ENCODE measurements at regions not wholly inside any gene's neighbourhood (a gene's known extent, or its start where the extent isn't known, plus 50 kb on each side); places are given as distances from the start of the nearest gene placed in this dataset.

DNA sequence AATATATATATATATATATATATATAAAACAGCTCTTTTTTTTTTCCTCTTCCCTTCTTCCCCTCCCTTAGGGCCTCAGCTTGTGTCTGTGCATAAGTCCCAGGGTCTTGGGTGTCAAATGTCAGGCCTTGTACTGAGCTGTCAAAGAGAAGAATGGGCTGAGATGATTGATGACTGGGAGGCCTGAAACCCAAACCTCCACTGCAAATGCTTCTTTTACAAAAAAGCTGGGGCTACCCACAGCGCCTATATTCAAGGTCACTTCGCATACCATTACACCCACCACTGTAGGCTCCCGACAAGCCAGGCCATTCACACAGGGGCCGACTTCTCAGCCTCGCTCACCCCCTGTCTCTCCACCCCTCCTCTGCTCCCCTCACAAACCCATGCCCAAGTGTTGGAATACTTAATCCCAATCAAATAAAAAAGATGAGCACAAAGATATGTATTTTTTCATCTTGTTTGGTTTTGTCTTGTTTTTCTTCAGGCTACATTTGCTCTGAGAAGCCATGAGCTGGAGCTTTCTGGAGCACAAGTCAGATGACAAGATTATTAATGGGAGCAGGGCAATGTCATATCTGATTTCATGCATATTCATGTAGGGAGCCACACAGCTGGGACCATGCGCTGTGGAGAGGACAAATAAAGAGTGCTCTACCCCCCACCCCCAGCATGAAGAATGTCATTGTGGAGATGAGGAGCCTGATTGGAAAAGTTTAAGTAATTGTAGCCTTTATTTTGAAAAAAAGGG, 614.4 kb upstream of the NR2F2 start:
- ATAC-seq (ENCODE audit: low FRiP score) (no peak), DNase-seq (no peak)
- intact Hi-C loops (cut with DNase I): loop anchor here in 1 of 2 donors (10.0 kb wide), 1 partner anchor 91 kb away; no protein-coding TSS in a partner anchor
- Histone ChIP-seq H3K36me3 (ENCODE audit: control insufficient read depth in 1 of 2, insufficient read depth in 2 of 2, low read length in 1 of 2) (no peaks in the 10 kb centered on the region), H3K27me3 (ENCODE audit: control insufficient read depth in 1 of 2, insufficient read depth in 2 of 2, low read length in 1 of 2) (no peaks in the 10 kb centered on the region), H3K9me3 (ENCODE audit: control insufficient read depth, low read length) (no peaks in the 10 kb centered on the region), H3K27ac (ENCODE audit: low read depth in 1 of 2, low read length in 2 of 2) (no peak overlapping the region), H3K4me3 (ENCODE audit: low read length in 2 of 2) (no peak overlapping the region), H3K4me1 (ENCODE audit: control insufficient read depth in 1 of 2, insufficient read depth in 2 of 2, low read length in 2 of 2) (peaks cover 8% of the 10 kb centered on the region in 2 donors)
- WGBS, 2 donors: 87 to 93% methylated on average over 6 of the region's 6 CpGs

DNA sequence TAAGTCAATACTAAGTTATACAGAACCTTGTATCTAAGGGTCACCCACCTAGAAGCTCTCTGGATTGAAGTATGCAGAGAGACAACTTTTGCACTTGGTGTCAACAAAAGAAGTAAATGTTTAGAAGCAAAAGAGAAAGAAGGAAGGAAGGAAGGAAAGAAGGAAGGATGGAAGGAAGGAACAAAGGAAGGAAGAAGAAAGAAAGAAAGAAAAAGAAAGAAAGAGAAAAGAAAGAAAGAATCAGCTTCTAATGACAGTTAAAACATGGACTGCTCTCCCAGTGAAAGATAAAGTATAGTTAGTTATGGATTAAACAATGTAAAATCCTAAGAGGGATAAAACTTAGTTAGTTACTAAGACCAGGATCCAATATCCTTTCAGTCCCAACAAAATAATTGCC, 613.8 kb upstream of the NR2F2 start:
- H3K27me3 ChIP-seq (ENCODE audit: control insufficient read depth in 1 of 2, insufficient read depth in 2 of 2, low read length in 1 of 2): no peaks in the 10 kb centered on the region
- ATAC-seq (ENCODE audit: low FRiP score) (no peak), DNase-seq (no peak)
- H3K4me1 ChIP-seq (ENCODE audit: control insufficient read depth in 1 of 2, insufficient read depth in 2 of 2, low read length in 2 of 2): peaks cover 8% of the 10 kb centered on the region in 2 donors
- H3K9me3 ChIP-seq (ENCODE audit: control insufficient read depth, low read length): no peaks in the 10 kb centered on the region
- no peaks in the 10 kb centered on the region for H3K36me3 ChIP-seq (ENCODE audit: control insufficient read depth in 1 of 2, insufficient read depth in 2 of 2, low read length in 1 of 2)
- intact Hi-C loops (cut with DNase I): loop anchor here in 1 of 2 donors (10.0 kb wide), 1 partner anchor 92 kb away; no protein-coding TSS in a partner anchor
- no peak overlapping the region for H3K27ac ChIP-seq (ENCODE audit: low read depth in 1 of 2, low read length in 2 of 2)
- H3K4me3 ChIP-seq (ENCODE audit: low read length in 2 of 2): no peak overlapping the region

GRCh38 chr15:95718441-95718840, 612.1 kb upstream of the NR2F2 start:
- peak; percentile 54 to 77 for DNase-seq
- ATAC-seq (ENCODE audit: low FRiP score): peak; percentile 68
- peaks cover 6 to 8% of the 10 kb centered on the region in 2 donors for H3K4me1 ChIP-seq (ENCODE audit: control insufficient read depth in 1 of 2, insufficient read depth in 2 of 2, low read length in 2 of 2)
- intact Hi-C loops (cut with DNase I): loop anchor here in 1 of 2 donors (10.0 kb wide), 1 partner anchor 94 kb away; no protein-coding TSS in a partner anchor
- H3K4me3 ChIP-seq (ENCODE audit: low read length in 2 of 2): no peak overlapping the region
- no peaks in the 10 kb centered on the region for H3K9me3 ChIP-seq (ENCODE audit: control insufficient read depth, low read length)
- peak overlapping the region in 1 of 2 donors; percentile 76 for H3K27ac ChIP-seq (ENCODE audit: low read depth in 1 of 2, low read length in 2 of 2)
- H3K27me3 ChIP-seq (ENCODE audit: control insufficient read depth in 1 of 2, insufficient read depth in 2 of 2, low read length in 1 of 2): no peaks in the 10 kb centered on the region
- WGBS, 2 donors: 29 to 46% methylated on average over 7 of the region's 7 CpGs
- no peaks in the 10 kb centered on the region for H3K36me3 ChIP-seq (ENCODE audit: control insufficient read depth in 1 of 2, insufficient read depth in 2 of 2, low read length in 1 of 2)

DNA sequence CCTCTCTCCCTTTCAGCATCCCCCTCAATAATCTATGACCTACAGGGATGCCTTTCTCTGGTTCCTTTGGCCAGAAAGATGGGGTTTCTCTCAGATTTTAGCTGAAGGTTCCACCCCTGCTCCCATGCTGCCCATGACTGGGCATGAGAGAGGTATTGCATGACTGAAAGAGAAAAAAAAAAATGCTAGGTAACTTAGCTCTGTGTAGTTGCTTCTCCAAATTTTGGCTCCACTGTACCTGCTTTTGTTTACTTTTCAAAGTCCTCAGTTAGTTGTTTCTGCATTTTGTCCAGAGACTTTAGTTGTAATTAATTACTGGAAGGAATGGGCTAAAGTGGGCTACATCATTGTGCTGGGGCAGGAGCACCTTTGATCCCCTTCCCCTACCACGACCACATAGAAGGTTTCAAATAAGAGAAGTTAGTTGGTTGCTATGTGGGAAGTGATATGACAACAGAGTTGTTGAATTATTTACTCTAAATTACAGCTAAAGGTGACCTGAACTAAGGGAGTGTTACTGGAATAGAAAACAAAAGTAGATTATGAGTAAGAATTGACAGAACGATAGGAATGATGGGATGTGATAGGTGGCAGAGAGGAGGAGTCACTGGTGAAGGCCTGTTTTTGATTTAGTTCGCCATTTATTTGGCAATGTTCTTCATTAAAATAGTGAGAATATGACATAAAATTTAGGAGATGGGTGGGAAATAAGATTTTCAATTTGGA, 605.4 kb upstream of the NR2F2 start:
- ATAC-seq (ENCODE audit: low FRiP score) (no peak), DNase-seq (no peak)
- no peak overlapping the region for H3K27ac ChIP-seq (ENCODE audit: low read depth in 1 of 2, low read length in 2 of 2)
- no peaks in the 10 kb centered on the region for H3K4me1 ChIP-seq (ENCODE audit: control insufficient read depth in 1 of 2, insufficient read depth in 2 of 2, low read length in 2 of 2)
- intact Hi-C loops (cut with DNase I): no loop called here
- no peaks in the 10 kb centered on the region for H3K27me3 ChIP-seq (ENCODE audit: control insufficient read depth in 1 of 2, insufficient read depth in 2 of 2, low read length in 1 of 2)
- no peak overlapping the region for H3K4me3 ChIP-seq (ENCODE audit: low read length in 2 of 2)
- H3K9me3 ChIP-seq (ENCODE audit: control insufficient read depth, low read length): no peaks in the 10 kb centered on the region
- 89 to 94% methylated on average over 3 of the region's 3 CpGs for WGBS, 2 donors
- no peaks in the 10 kb centered on the region for H3K36me3 ChIP-seq (ENCODE audit: control insufficient read depth in 1 of 2, insufficient read depth in 2 of 2, low read length in 1 of 2)

GRCh38 chr15:95726891-95727290, 603.6 kb upstream of the NR2F2 start:
- Histone ChIP-seq H3K27ac (ENCODE audit: low read depth in 1 of 2, low read length in 2 of 2) (no peak overlapping the region), H3K4me1 (ENCODE audit: control insufficient read depth in 1 of 2, insufficient read depth in 2 of 2, low read length in 2 of 2) (no peaks in the 10 kb centered on the region), H3K27me3 (ENCODE audit: control insufficient read depth in 1 of 2, insufficient read depth in 2 of 2, low read length in 1 of 2) (no peaks in the 10 kb centered on the region), H3K36me3 (ENCODE audit: control insufficient read depth in 1 of 2, insufficient read depth in 2 of 2, low read length in 1 of 2) (no peaks in the 10 kb centered on the region), H3K9me3 (ENCODE audit: control insufficient read depth, low read length) (no peaks in the 10 kb centered on the region), H3K4me3 (ENCODE audit: low read length in 2 of 2) (no peak overlapping the region)
- 93 to 96% methylated on average over 4 of the region's 4 CpGs for WGBS, 2 donors
- intact Hi-C loops (cut with DNase I): no loop called here
- ATAC-seq (ENCODE audit: low FRiP score) (no peak), DNase-seq (no peak)

GRCh38 chr15:95733931-95734330, 596.6 kb upstream of the NR2F2 start:
- Histone ChIP-seq H3K36me3 (ENCODE audit: control insufficient read depth in 1 of 2, insufficient read depth in 2 of 2, low read length in 1 of 2) (no peaks in the 10 kb centered on the region), H3K4me1 (ENCODE audit: control insufficient read depth in 1 of 2, insufficient read depth in 2 of 2, low read length in 2 of 2) (no peaks in the 10 kb centered on the region), H3K27me3 (ENCODE audit: control insufficient read depth in 1 of 2, insufficient read depth in 2 of 2, low read length in 1 of 2) (no peaks in the 10 kb centered on the region), H3K27ac (ENCODE audit: low read depth in 1 of 2, low read length in 2 of 2) (no peak overlapping the region), H3K9me3 (ENCODE audit: control insufficient read depth, low read length) (no peaks in the 10 kb centered on the region), H3K4me3 (ENCODE audit: low read length in 2 of 2) (no peak overlapping the region)
- ATAC-seq (ENCODE audit: low FRiP score) (no peak), DNase-seq (no peak)
- WGBS, 2 donors: 54 to 58% methylated on average over 3 of the region's 3 CpGs
- intact Hi-C loops (cut with DNase I): no loop called here

- no peaks in the 10 kb centered on the region for H3K4me1 ChIP-seq (ENCODE audit: control insufficient read depth in 1 of 2, insufficient read depth in 2 of 2, low read length in 2 of 2)
- no peak for ATAC-seq (ENCODE audit: low FRiP score)
Measured at GRCh38 chr15:95734422-95735316, 595.8 kb upstream of the NR2F2 start.

GRCh38 chr15:95737060-95737459, 593.4 kb upstream of the NR2F2 start:
- Histone ChIP-seq H3K27ac (ENCODE audit: low read depth in 1 of 2, low read length in 2 of 2) (no peak overlapping the region), H3K4me1 (ENCODE audit: control insufficient read depth in 1 of 2, insufficient read depth in 2 of 2, low read length in 2 of 2) (no peaks in the 10 kb centered on the region), H3K27me3 (ENCODE audit: control insufficient read depth in 1 of 2, insufficient read depth in 2 of 2, low read length in 1 of 2) (no peaks in the 10 kb centered on the region), H3K4me3 (ENCODE audit: low read length in 2 of 2) (no peak overlapping the region), H3K36me3 (ENCODE audit: control insufficient read depth in 1 of 2, insufficient read depth in 2 of 2, low read length in 1 of 2) (no peaks in the 10 kb centered on the region), H3K9me3 (ENCODE audit: control insufficient read depth, low read length) (no peaks in the 10 kb centered on the region)
- ATAC-seq (ENCODE audit: low FRiP score) (no peak), DNase-seq (no peak)
- 85 to 94% methylated on average over 3 of the region's 3 CpGs for WGBS, 2 donors
- intact Hi-C loops (cut with DNase I): no loop called here

More at GRCh38 chr15:95734422-95735316, 595.8 kb upstream of the NR2F2 start:
- no peak for DNase-seq
- no peak overlapping the region for H3K4me3 ChIP-seq (ENCODE audit: low read length in 2 of 2)
- H3K9me3 ChIP-seq (ENCODE audit: control insufficient read depth, low read length): no peaks in the 10 kb centered on the region
- WGBS, 2 donors: 83% methylated on average over 6 of the region's 6 CpGs
- no peaks in the 10 kb centered on the region for H3K27me3 ChIP-seq (ENCODE audit: control insufficient read depth in 1 of 2, insufficient read depth in 2 of 2, low read length in 1 of 2)
- H3K36me3 ChIP-seq (ENCODE audit: control insufficient read depth in 1 of 2, insufficient read depth in 2 of 2, low read length in 1 of 2): no peaks in the 10 kb centered on the region
- intact Hi-C loops (cut with DNase I): no loop called here
- H3K27ac ChIP-seq (ENCODE audit: low read depth in 1 of 2, low read length in 2 of 2): no peak overlapping the region

All from aorta (tissue), 5 donors.